ENCODE measurements at regions not wholly inside any gene's neighbourhood (a gene's known extent, or its start where the extent isn't known, plus 50 kb on each side); places are given as distances from the start of the nearest gene placed in this dataset.

DNA sequence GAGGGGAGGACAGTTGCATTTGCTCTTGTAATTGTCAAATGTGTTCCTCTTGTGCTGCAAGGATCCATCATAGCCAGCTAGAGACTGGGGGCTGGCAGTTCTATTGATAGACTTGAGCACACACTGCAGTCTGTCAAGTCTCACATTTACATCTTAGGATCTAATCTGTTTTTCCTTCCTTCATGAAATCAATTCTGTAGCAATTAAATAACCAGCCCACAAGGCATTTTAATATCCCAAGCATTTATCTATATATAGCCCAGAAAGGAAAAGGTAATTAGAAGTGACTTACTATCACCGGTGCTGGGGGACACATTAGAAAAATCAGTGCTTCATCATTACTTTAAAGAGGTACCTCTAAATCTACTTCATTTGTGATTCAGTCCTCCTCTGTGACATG is 143.0 kb upstream of the STXBP5 start:
- TF ChIP-seq, protein P1, sequence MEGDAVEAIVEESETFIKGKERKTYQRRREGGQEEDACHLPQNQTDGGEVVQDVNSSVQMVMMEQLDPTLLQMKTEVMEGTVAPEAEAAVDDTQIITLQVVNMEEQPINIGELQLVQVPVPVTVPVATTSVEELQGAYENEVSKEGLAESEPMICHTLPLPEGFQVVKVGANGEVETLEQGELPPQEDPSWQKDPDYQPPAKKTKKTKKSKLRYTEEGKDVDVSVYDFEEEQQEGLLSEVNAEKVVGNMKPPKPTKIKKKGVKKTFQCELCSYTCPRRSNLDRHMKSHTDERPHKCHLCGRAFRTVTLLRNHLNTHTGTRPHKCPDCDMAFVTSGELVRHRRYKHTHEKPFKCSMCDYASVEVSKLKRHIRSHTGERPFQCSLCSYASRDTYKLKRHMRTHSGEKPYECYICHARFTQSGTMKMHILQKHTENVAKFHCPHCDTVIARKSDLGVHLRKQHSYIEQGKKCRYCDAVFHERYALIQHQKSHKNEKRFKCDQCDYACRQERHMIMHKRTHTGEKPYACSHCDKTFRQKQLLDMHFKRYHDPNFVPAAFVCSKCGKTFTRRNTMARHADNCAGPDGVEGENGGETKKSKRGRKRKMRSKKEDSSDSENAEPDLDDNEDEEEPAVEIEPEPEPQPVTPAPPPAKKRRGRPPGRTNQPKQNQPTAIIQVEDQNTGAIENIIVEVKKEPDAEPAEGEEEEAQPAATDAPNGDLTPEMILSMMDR (conservative IDR thresholded peaks at IDR 0.05 in 1 of 2, IDR thresholded peaks at IDR 0.05 in 1 of 2; ENCODE audit: extremely low read depth in 1 of 2, insufficient read depth in 1 of 2, low read depth in 1 of 2, low read length in 2 of 2): no peak
- TF ChIP-seq EZH2 (IDR thresholded peaks at IDR 0.05; ENCODE audit: borderline replicate concordance, low read length): no peak
